GM21786 (cell line): ENCODE measurements at regions not wholly inside any gene's neighbourhood (a gene's known extent, or its start where the extent isn't known, plus 50 kb on each side); places are given as distances from the start of the nearest gene placed in this dataset.

Experiments used
- ATAC-seq: cut with Tn5 transposase; IDR thresholded peaks from one replicate; pipeline ENCODE4 v1.9.1; 2021; ENCODE audit not compliant: unreplicated experiment

- no peak for ATAC-seq
Observed at GRCh38 chr12:124445826-124446225, 121.6 kb downstream of the NCOR2 start.

GRCh38 chr12:124445121-124445718, 122.2 kb downstream of the NCOR2 start:
- ATAC-seq: no peak

GRCh38 chr12:124443931-124444712, 123.3 kb downstream of the NCOR2 start:
- ATAC-seq: no peak

- ATAC-seq: no peak
Observed at GRCh38 chr12:124442772-124443445, 124.5 kb downstream of the NCOR2 start.

GRCh38 chr12:124442281-124442680, 125.1 kb downstream of the NCOR2 start:
- no peak for ATAC-seq

- no peak for ATAC-seq
Observed at GRCh38 chr12:124441443-124442194, 125.8 kb downstream of the NCOR2 start.

- ATAC-seq: no peak
Observed at GRCh38 chr12:124440841-124441381, 126.5 kb downstream of the NCOR2 start.

- no peak for ATAC-seq
Observed at GRCh38 chr12:124440031-124440626, 127.3 kb downstream of the NCOR2 start.

GRCh38 chr12:124438437-124439056, 128.9 kb downstream of the NCOR2 start:
- no peak for ATAC-seq

- ATAC-seq: no peak
Observed at GRCh38 chr12:124437617-124438436, 129.6 kb downstream of the NCOR2 start.

GRCh38 chr12:124437121-124437520, 130.3 kb downstream of the NCOR2 start:
- ATAC-seq: no peak

GRCh38 chr12:124436366-124436765, 131.0 kb downstream of the NCOR2 start:
- ATAC-seq: no peak

- no peak for ATAC-seq
Observed at GRCh38 chr12:124435806-124436345, 131.5 kb downstream of the NCOR2 start.

- ATAC-seq: no peak
Observed at GRCh38 chr12:124434951-124435805, 132.2 kb downstream of the NCOR2 start.

GRCh38 chr12:124434354-124434753, 133.1 kb downstream of the NCOR2 start:
- no peak for ATAC-seq

GRCh38 chr12:124433879-124434278, 133.5 kb downstream of the NCOR2 start:
- no peak for ATAC-seq

GRCh38 chr12:124433147-124433874, 134.1 kb downstream of the NCOR2 start:
- ATAC-seq: no peak

- no peak for ATAC-seq
Observed at GRCh38 chr12:124432376-124432775, 135.0 kb downstream of the NCOR2 start.
